Large intestine (tissue), 3 donors: ENCODE measurements at regions not wholly inside any gene's neighbourhood (a gene's known extent, or its start where the extent isn't known, plus 50 kb on each side); places are given as distances from the start of the nearest gene placed in this dataset.

ENCODE experiments used
- DNase-seq, 2 donors: peaks; one replicate each; pipeline versions ENCODE4 v3.0.0 to v3.0.0-alpha.2; 2013
- H3K27ac ChIP-seq: one replicate; pipeline ENCODE4 v1.5.1; 2013; ENCODE audit warnings: low read length
- H3K27me3 ChIP-seq: 2 replicates; pipeline ENCODE4 v1.6.1; 2013; ENCODE audit warnings: low read length; ENCODE audit not compliant: control insufficient read depth, insufficient read depth
- H3K36me3 ChIP-seq: 2 replicates; pipeline ENCODE4 v1.6.1; 2013; ENCODE audit warnings: low read length; ENCODE audit not compliant: control insufficient read depth, insufficient read depth
- H3K4me1 ChIP-seq: one replicate; pipeline ENCODE4 v1.6.1; 2013; ENCODE audit warnings: low read length; ENCODE audit not compliant: control insufficient read depth, insufficient read depth
- H3K4me3 ChIP-seq: one replicate; pipeline ENCODE4 v1.5.1; 2013; ENCODE audit warnings: low read length
- H3K9me3 ChIP-seq: one replicate; pipeline ENCODE4 v1.6.1; 2013; ENCODE audit warnings: mild to moderate bottlenecking, low read depth, low read length, moderate library complexity; ENCODE audit not compliant: control insufficient read depth
- WGBS: methylation state at CpG from one replicate; pipeline ENCODE4 v1.1.5; 2013; ENCODE audit warnings: low lambda C conversion rate; ENCODE audit not compliant: insufficient coverage; 5-methylcytosine and 5-hydroxymethylcytosine counted together

GRCh38 chr7:121599887-121600286 is 203.8 kb upstream of the FAM3C start:
- Histone ChIP-seq H3K4me3 (no peak overlapping the region), H3K27me3 (no peaks in the 10 kb centered on the region), H3K9me3 (no peaks in the 10 kb centered on the region), H3K36me3 (no peaks in the 10 kb centered on the region), H3K27ac (no peak overlapping the region), H3K4me1 (peaks cover 5% of the 10 kb centered on the region)
- no CpG with 5 or more reads among the region's 1 CpG for WGBS
- no peak for DNase-seq

GRCh38 chr7:121595758-121596696 is 199.9 kb upstream of the FAM3C start:
- no peak for DNase-seq
- Histone ChIP-seq H3K4me3 (no peak overlapping the region), H3K9me3 (no peaks in the 10 kb centered on the region), H3K36me3 (no peaks in the 10 kb centered on the region), H3K4me1 (no peaks in the 10 kb centered on the region), H3K27ac (no peak overlapping the region), H3K27me3 (no peaks in the 10 kb centered on the region)
- WGBS: 90% methylated on average over 4 of the region's 5 CpGs

DNA sequence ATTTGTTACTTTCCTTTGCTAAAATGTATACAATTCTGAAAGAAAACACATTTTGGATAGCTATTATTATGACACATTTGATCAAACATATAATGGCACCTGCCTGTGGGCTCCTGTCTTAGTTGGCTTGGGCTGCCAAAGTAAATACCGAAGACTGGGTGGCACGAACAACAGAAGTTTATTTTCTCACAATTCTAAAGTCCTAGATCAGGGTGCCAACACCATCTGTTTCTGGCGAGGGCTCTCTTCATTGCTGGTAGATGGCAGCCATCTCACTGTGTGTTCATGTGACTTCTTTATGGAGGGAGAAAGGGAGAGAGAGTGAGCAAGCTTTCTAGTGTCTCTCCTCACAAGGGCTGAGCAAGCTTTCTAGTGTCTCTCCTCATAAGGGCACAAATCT is 195.8 kb upstream of the FAM3C start:
- Histone ChIP-seq H3K4me3 (no peak overlapping the region), H3K36me3 (no peaks in the 10 kb centered on the region)
- WGBS: no CpG with 5 or more reads among the region's 3 CpGs

DNA sequence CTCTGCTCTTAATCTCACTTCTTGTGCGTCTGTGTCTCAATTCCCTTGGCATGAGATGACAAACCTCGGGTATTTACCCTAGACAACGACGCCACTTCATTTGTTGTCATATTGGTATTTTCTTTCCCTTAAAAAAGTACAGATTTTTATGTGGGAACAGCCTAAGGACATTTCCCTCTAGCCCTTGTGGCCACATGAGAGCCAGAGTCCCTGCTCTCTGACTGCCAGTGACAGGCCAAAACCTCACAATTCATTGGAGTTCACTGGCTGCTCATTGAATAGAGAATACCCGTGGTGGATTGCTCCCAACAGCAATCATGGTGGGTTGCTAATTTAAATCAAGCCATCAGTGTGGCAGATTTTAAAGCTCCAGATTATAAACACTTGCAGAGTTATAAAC is 191.3 kb upstream of the FAM3C start:
- no peaks in the 10 kb centered on the region for H3K4me1 ChIP-seq
- 96% methylated on average over 4 of the region's 5 CpGs for WGBS
- no peak for DNase-seq
- no peak overlapping the region for H3K4me3 ChIP-seq
- no peaks in the 10 kb centered on the region for H3K36me3 ChIP-seq
- H3K27me3 ChIP-seq: no peaks in the 10 kb centered on the region
- no peak overlapping the region for H3K27ac ChIP-seq
- no peaks in the 10 kb centered on the region for H3K9me3 ChIP-seq

More for the DNA sequence above, 195.8 kb upstream of the FAM3C start:
- H3K27ac ChIP-seq: no peak overlapping the region
- no peaks in the 10 kb centered on the region for H3K9me3 ChIP-seq
- no peaks in the 10 kb centered on the region for H3K4me1 ChIP-seq
- DNase-seq: no peak
- no peaks in the 10 kb centered on the region for H3K27me3 ChIP-seq

DNA sequence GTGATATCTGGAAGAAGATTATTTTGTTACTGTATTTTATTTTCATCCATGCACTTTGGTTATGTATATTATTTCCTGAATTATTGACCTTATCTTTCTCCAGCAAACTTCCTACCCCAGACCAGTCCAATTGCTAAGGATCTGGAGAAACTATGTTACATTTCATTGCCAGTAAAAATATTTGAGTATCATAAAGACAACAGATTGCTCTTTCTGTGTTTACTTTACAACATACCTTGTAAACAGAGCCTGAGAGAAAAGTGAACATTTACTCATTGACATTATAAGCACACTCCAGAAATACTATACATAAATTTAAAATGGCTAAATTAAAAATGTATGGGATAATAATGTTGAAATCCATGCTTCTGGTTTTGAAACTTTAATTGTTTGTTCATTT is 186.2 kb upstream of the FAM3C start:
- Histone ChIP-seq H3K4me3 (no peak overlapping the region), H3K36me3 (no peaks in the 10 kb centered on the region), H3K4me1 (no peaks in the 10 kb centered on the region), H3K27me3 (no peaks in the 10 kb centered on the region), H3K27ac (no peak overlapping the region), H3K9me3 (no peaks in the 10 kb centered on the region)
- DNase-seq: no peak

DNA sequence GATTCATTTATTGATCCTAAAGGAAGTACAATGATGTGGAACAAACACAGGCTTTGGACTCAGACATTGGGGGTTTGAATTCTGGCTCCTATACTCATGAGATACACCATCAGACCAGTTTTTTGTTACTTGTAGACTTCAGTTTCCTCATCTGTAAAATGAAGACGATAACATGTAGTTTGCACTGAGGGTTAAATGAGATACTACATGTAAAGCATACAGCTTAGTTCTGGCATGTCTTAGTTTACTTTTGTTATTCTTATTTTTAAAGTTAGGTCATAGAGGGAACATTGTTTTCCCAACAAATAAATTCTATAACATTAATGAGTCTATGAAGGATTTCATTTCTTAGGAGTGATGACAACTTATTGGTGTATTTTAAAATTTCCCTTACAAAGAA is 183.5 kb upstream of the FAM3C start:
- Histone ChIP-seq H3K36me3 (no peaks in the 10 kb centered on the region), H3K27me3 (peaks cover 4% of the 10 kb centered on the region), H3K9me3 (no peaks in the 10 kb centered on the region), H3K4me3 (no peak overlapping the region), H3K4me1 (no peaks in the 10 kb centered on the region), H3K27ac (no peak overlapping the region)
- no peak for DNase-seq
- WGBS: no CpG with 5 or more reads among the region's 1 CpG

GRCh38 chr7:121578669-121579068 is 182.6 kb upstream of the FAM3C start:
- Histone ChIP-seq H3K4me3 (no peak overlapping the region), H3K36me3 (no peaks in the 10 kb centered on the region), H3K27me3 (peaks cover 4% of the 10 kb centered on the region), H3K9me3 (no peaks in the 10 kb centered on the region), H3K27ac (no peak overlapping the region), H3K4me1 (no peaks in the 10 kb centered on the region)
- 40% methylated on average over 1 of the region's 3 CpGs for WGBS
- no peak for DNase-seq

DNA sequence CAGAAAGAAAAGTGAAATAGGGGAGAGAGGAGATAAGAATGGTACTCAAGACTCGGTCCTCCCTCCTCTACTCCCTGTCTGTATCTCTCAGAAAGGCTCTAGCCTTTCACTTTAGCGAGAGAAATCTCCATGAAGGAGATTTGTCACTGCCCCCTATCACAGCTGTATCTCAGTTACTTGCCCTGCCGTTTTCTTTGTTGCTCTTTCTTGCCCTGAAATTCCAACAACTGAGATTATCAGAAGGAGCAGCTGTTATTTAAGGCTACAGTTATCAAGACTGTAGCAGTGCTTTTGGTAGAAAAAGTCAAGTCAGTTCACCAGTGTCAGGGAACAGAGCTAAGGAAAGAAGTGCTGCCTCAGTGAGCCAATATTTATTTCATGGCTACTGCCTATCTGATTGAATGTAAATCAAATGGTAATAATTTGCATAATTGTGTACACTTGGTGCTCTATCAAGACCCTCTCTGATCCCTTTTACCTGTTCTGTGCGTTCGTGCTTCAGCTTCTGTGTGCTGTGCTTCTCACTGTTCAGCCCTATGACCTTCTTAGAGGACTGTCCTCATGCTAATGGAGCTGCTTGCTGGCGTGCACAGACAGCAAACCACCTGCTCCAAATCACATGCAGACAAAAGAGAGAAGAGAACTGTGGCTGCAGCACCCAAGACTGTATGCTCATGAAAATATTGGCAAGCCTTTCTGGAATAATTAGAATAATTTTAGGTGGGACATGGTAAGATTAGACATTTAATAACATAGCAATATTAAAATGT is 180.2 kb upstream of the FAM3C start:
- Histone ChIP-seq H3K27ac (no peak overlapping the region), H3K36me3 (no peaks in the 10 kb centered on the region), H3K27me3 (peaks cover 4% of the 10 kb centered on the region), H3K9me3 (no peaks in the 10 kb centered on the region), H3K4me3 (no peak overlapping the region), H3K4me1 (no peaks in the 10 kb centered on the region)
- DNase-seq: no peak
- WGBS: 50% methylated on average over 1 of the region's 6 CpGs

DNA sequence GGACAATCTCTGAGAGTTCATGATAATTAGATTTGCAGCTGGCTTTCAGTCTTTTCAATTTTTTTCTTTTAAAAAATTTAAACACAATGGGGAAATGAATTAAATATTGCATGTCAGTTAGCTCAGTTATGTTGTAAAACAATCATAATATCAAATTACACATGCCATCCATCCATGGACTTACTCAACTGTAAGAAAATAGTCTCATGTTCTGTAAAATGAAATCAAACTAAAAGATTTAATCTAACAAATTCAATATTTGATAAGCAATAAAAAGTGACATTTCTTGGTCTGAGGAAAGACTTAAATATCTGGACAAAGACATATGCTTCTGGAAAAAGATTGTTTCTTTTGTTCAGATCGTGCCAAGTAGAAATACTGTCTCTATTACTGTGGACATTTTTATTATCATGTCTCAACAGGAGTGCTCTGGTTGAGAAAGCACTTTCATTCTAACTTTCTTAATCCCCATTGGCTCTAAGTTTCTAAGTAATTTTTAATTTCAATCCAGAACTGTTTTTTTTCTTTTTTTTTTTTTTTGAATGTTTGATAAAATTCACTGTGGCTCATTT is 179.2 kb upstream of the FAM3C start:
- H3K36me3 ChIP-seq: no peaks in the 10 kb centered on the region
- WGBS: 67% methylated on average over 1 of the region's 1 CpG
- no peak overlapping the region for H3K27ac ChIP-seq
- H3K9me3 ChIP-seq: no peaks in the 10 kb centered on the region
- no peak for DNase-seq
- H3K27me3 ChIP-seq: peaks cover 4% of the 10 kb centered on the region
- no peak overlapping the region for H3K4me3 ChIP-seq
- no peaks in the 10 kb centered on the region for H3K4me1 ChIP-seq

DNA sequence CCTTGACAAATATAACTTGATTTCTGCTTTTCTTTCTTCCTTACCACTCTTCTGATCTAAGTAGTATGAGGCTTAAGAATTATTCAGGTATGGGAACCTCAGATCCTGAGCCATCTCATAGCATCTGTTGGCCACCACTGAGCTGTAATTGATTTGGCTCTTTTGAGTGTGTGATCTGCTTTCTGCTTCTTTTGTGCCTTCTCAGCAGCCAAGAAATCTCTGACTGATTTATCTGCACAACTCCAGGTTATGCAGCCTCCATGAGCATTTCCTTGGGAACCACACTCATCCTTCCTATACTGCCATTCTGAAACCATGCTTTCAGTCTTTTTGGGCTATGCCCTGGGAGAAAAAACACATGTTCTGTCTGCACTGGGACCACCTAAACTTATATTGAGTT is 178.0 kb upstream of the FAM3C start:
- Histone ChIP-seq H3K9me3 (no peaks in the 10 kb centered on the region), H3K27ac (no peak overlapping the region), H3K4me1 (no peaks in the 10 kb centered on the region), H3K36me3 (no peaks in the 10 kb centered on the region), H3K4me3 (no peak overlapping the region), H3K27me3 (peaks cover 4% of the 10 kb centered on the region)
- no peak for DNase-seq
